ENCODE measurements at regions not wholly inside any gene's neighbourhood (a gene's known extent, or its start where the extent isn't known, plus 50 kb on each side); places are given as distances from the start of the nearest gene placed in this dataset.

DNA sequence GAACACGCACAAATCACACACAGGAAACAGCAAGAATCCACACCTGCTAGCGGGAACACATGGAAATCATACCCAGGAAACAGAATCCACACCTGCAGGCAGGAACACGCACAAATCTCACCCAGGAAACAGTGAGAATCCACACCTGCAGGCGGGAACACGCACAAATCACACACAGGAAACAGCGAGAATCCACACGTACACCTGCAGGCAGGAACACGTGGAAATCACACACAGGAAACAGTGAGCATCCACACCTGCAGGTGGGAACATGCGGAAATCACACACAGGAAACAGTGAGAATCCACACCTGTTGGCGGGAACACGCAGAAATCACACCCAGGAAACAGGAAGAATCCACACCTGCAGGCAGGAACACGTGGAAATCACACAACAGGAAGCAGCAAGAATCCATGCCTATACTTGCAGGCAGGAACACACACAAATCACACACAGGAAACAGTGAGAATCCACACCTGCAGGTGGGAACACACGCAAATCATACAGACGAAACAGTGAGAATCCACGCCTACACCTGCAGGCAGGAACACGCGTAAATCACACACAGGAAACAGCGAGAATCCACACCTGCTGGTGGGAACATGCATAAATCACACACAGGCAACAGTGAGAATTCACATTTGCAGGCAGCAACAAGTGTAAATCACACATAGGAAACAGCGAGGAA, 108.6 kb downstream of the DLL1 start:
- Mint-ChIP-seq H3K4me3 (ENCODE audit: low read depth) (peak overlapping the region; percentile 6), H3K9me3 (ENCODE audit: low read depth) (peaks cover 6% of the 10 kb centered on the region), H3K4me1 (ENCODE audit: low read depth) (peaks cover 7% of the 10 kb centered on the region), H3K27ac (no peak overlapping the region), H3K27me3 (peaks cover 33% of the 10 kb centered on the region), H3K36me3 (ENCODE audit: insufficient read depth) (no peaks in the 10 kb centered on the region)
- TF ChIP-seq, protein P1, sequence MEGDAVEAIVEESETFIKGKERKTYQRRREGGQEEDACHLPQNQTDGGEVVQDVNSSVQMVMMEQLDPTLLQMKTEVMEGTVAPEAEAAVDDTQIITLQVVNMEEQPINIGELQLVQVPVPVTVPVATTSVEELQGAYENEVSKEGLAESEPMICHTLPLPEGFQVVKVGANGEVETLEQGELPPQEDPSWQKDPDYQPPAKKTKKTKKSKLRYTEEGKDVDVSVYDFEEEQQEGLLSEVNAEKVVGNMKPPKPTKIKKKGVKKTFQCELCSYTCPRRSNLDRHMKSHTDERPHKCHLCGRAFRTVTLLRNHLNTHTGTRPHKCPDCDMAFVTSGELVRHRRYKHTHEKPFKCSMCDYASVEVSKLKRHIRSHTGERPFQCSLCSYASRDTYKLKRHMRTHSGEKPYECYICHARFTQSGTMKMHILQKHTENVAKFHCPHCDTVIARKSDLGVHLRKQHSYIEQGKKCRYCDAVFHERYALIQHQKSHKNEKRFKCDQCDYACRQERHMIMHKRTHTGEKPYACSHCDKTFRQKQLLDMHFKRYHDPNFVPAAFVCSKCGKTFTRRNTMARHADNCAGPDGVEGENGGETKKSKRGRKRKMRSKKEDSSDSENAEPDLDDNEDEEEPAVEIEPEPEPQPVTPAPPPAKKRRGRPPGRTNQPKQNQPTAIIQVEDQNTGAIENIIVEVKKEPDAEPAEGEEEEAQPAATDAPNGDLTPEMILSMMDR (IDR thresholded peaks at IDR 0.05; ENCODE audit: unreplicated experiment): no peak
- DNase-seq (ENCODE audit: low spot score, unreplicated experiment): no peak

DNA sequence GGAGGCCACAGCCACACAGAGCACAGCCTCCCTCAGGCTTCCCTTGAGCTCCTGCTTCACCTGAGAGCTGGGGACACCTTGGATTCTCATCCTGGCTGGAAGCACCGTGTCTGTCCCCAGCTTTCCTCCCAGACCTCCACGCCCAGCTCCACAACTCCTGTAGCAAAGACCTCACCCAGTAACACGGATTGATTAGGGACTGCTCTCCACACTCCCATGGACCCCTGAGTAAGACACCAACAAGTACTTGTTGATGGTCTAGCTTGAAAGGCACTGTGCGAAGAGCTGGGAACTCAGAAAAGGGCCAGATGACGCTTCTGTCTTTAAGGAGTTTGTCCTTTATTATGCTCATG, 109.6 kb downstream of the DLL1 start:
- TF ChIP-seq, protein P1 (IDR thresholded peaks at IDR 0.05; ENCODE audit: unreplicated experiment): no peak
- H3K36me3 Mint-ChIP-seq (ENCODE audit: insufficient read depth): no peaks in the 10 kb centered on the region
- peaks cover 33% of the 10 kb centered on the region for H3K27me3 Mint-ChIP-seq
- no peak overlapping the region for H3K4me3 Mint-ChIP-seq (ENCODE audit: low read depth)
- no peak overlapping the region for H3K27ac Mint-ChIP-seq
- peaks cover 7% of the 10 kb centered on the region for H3K4me1 Mint-ChIP-seq (ENCODE audit: low read depth)
- no peak for DNase-seq (ENCODE audit: low spot score, unreplicated experiment)
- peaks cover 6% of the 10 kb centered on the region for H3K9me3 Mint-ChIP-seq (ENCODE audit: low read depth)

DNA sequence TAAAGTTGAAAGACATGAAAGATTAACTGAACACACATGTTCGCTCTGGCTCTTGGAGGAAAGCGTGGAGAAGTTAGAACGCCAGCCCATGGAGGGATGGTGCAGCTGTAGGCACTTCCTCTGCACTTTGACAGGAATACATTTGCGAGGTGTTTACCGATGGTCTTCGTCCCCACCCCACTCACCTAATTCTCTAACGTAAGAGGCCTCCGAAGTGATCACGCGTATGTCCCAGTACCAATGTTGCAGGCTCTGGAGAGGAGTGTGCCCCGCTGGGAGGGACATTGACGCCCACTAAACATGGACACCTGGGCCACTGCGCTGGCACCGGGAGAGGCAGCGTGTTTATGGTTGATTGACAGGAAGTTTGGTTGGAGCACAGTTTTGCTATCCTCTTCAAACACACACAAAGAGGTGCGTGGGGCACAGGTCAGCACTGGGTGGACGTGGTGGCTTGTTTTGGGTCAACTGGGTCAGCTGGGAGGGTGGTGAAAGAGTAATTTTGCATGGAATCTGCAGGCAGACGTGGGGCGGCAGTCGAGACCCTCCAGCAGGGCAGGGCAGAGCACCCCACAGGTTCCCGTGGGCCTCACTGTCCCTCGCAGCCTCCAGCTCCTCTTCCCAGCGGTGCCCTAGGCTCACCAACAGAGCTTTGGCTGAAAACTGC, 110.1 kb downstream of the DLL1 start:
- H3K27me3 Mint-ChIP-seq: peaks cover 33% of the 10 kb centered on the region
- peaks cover 7% of the 10 kb centered on the region for H3K4me1 Mint-ChIP-seq (ENCODE audit: low read depth)
- no peaks in the 10 kb centered on the region for H3K36me3 Mint-ChIP-seq (ENCODE audit: insufficient read depth)
- no peak overlapping the region for H3K27ac Mint-ChIP-seq
- peaks cover 6% of the 10 kb centered on the region for H3K9me3 Mint-ChIP-seq (ENCODE audit: low read depth)
- TF ChIP-seq, protein P1 (IDR thresholded peaks at IDR 0.05; ENCODE audit: unreplicated experiment): no peak
- no peak for DNase-seq (ENCODE audit: low spot score, unreplicated experiment)
- H3K4me3 Mint-ChIP-seq (ENCODE audit: low read depth): no peak overlapping the region

DNA sequence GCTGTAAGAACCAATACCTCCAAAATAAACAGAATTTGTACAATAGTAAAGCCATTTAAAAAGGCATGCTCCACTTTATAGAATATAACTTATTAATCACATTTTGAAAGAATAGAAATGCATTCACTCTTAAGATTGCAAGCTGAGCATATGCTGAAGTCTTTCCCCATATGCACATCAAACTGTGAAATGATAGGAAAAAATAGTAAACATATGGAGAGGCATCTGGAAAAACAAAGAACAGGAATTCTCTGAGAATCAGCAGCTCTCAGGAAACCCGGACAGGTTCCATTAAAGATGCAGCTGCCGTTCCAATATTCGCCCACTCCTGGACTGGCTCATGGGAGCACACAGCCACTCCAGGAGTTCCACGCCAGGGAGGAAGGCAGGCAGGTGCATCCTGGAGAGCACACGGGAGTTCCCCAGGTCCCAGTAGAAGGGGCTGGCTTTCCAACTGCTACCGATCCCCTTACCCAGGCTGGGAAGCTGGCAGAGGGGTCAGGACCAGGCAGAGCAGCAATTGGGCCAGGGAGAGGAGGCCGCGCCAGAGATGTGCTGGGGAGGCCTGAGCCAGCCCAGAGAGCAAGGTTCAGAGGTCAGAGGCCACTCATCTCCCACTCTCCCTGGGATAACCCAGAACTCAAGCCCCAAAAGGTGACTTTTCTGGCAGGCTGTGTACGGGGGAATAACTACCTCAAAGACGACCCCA, 111.1 kb downstream of the DLL1 start:
- DNase-seq (ENCODE audit: low spot score, unreplicated experiment): no peak
- no peak overlapping the region for H3K27ac Mint-ChIP-seq
- TF ChIP-seq, protein P1 (IDR thresholded peaks at IDR 0.05; ENCODE audit: unreplicated experiment): no peak
- peaks cover 33% of the 10 kb centered on the region for H3K27me3 Mint-ChIP-seq
- H3K9me3 Mint-ChIP-seq (ENCODE audit: low read depth): peaks cover 6% of the 10 kb centered on the region
- no peak overlapping the region for H3K4me3 Mint-ChIP-seq (ENCODE audit: low read depth)
- peaks cover 7% of the 10 kb centered on the region for H3K4me1 Mint-ChIP-seq (ENCODE audit: low read depth)
- no peaks in the 10 kb centered on the region for H3K36me3 Mint-ChIP-seq (ENCODE audit: insufficient read depth)

DNA sequence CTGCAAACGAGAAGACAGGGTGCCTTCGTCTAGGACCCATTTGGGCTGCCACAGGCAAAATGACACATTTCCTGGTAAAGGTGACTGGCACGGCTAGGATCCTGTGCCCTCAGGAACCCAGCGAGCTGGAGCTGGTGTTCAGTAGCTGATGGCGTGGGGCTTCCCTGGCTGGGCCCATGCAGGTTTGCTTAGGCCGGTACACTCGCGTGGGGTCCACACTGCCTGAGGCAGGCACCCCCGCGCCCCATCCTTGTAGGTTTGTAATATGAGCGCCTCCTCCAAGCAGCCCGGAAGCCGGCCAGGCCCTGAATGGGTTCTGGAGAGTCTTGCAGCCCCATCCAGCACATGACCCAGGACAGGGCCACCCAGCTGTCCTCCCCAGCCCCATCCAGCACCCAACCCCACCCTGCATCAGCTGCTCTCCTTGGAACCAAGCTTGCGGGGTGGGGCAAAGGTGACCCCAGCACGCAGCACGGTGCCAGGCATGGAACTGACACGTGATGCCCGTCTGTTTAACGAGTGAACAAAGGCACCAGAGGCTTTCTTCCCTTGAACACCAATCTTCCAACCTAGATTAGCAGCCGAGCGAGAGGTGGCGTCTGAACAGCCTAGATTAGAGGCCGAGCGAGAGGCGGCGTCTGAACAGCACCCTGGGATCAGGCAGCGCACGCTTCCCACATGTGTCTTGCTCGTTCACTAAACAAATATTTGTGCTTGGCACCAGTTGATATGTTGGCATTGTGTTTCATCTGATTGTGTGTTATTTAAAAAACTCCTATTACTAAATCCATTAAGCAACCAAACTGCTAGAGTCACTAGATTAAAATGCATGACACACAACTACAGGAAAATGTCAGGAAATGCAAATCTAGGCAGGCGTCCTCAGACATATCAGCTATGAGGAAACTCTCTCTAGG, 112.1 kb downstream of the DLL1 start:
- peak overlapping the region; percentile 22 for H3K27ac Mint-ChIP-seq
- H3K36me3 Mint-ChIP-seq (ENCODE audit: insufficient read depth): no peaks in the 10 kb centered on the region
- no peak for DNase-seq (ENCODE audit: low spot score, unreplicated experiment)
- TF ChIP-seq, protein P1 (IDR thresholded peaks at IDR 0.05; ENCODE audit: unreplicated experiment): no peak
- H3K4me1 Mint-ChIP-seq (ENCODE audit: low read depth): peaks cover 7% of the 10 kb centered on the region
- peaks cover 33% of the 10 kb centered on the region for H3K27me3 Mint-ChIP-seq
- H3K9me3 Mint-ChIP-seq (ENCODE audit: low read depth): peaks cover 6% of the 10 kb centered on the region
- no peak overlapping the region for H3K4me3 Mint-ChIP-seq (ENCODE audit: low read depth)
